Fibroblast of lung (primary cell): ENCODE measurements at regions not wholly inside any gene's neighbourhood (a gene's known extent, or its start where the extent isn't known, plus 50 kb on each side); places are given as distances from the start of the nearest gene placed in this dataset.

ENCODE experiments used
- EZH2 ChIP-seq: IDR thresholded peaks from 2 replicates; pipeline ENCODE4 v1.5.1; 2012; ENCODE audit warnings: low read length, control low read depth, mild to moderate bottlenecking; ENCODE audit errors: missing control alignments
- TF ChIP-seq, protein P1 (sequence below), 2 donors: IDR thresholded peaks in 1 of 2; conservative IDR thresholded peaks in 1 of 2; 1 replicate in 1 of 2; 2 replicates in 1 of 2; pipeline ENCODE4 v1.5.1; 2011 to 2012; ENCODE audit warnings: low read length in 2 of 2, control low read depth in 1 of 2, inconsistent platforms in 1 of 2, low read depth in 1 of 2, mild to moderate bottlenecking in 1 of 2

DNA sequence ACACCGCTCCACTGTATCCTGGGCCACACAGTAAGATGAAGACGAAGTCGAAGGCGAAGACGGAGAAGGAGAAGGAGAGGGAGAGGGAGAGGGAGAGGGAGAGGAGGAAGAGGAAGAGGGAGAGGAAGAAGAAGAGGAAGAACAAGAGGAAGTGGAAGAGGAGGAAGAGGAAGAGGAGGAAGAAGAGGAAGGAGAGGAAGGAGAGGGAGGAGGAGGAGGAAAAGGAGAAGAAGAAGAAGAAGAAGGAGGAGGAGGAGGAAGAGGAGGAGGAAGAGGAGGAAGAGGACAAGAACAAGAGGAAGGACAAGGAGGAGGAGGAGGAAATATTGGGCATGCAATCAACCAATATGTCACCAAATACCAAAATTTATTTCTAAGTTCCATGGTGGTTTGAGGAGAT lies 149.5 kb upstream of the ERCC4 start:
- TF ChIP-seq, protein P1, sequence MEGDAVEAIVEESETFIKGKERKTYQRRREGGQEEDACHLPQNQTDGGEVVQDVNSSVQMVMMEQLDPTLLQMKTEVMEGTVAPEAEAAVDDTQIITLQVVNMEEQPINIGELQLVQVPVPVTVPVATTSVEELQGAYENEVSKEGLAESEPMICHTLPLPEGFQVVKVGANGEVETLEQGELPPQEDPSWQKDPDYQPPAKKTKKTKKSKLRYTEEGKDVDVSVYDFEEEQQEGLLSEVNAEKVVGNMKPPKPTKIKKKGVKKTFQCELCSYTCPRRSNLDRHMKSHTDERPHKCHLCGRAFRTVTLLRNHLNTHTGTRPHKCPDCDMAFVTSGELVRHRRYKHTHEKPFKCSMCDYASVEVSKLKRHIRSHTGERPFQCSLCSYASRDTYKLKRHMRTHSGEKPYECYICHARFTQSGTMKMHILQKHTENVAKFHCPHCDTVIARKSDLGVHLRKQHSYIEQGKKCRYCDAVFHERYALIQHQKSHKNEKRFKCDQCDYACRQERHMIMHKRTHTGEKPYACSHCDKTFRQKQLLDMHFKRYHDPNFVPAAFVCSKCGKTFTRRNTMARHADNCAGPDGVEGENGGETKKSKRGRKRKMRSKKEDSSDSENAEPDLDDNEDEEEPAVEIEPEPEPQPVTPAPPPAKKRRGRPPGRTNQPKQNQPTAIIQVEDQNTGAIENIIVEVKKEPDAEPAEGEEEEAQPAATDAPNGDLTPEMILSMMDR (conservative IDR thresholded peaks at IDR 0.05 in 1 of 2, IDR thresholded peaks at IDR 0.05 in 1 of 2; ENCODE audit: low read depth in 1 of 2, low read length in 2 of 2), result no peak
- no peak for TF ChIP-seq EZH2
